Upper lobe of left lung (tissue), 4 donors: ENCODE measurements at regions not wholly inside any gene's neighbourhood (a gene's known extent, or its start where the extent isn't known, plus 50 kb on each side); places are given as distances from the start of the nearest gene placed in this dataset.

Experiments used
- CTCF ChIP-seq, 6 experiments: fragments of 450-650 bp in 4 of 6; fragments of 200-600 bp in 2 of 6; sonication (generic) in 2 of 6; IDR thresholded peaks; one replicate each; pipeline ENCODE4 v1.5.1; 2016 to 2019; ENCODE audit warnings: antibody characterized with exemption in 6 of 6
- POLR2AphosphoS5 ChIP-seq, 2 donors: sonication (generic); formaldehyde crosslinking; IDR thresholded peaks; one replicate each; pipeline ENCODE4 v1.5.1; 2017; ENCODE audit warnings: antibody characterized with exemption in 2 of 2

GRCh38 chr1:31514117-31514516 is 62.2 kb upstream of the TINAGL1 start:
- TF ChIP-seq CTCF (IDR thresholded peaks at IDR 0.05) (no peak), POLR2AphosphoS5 (IDR thresholded peaks at IDR 0.05) (no peak)
